K562 (cell line): ENCODE measurements at regions not wholly inside any gene's neighbourhood (a gene's known extent, or its start where the extent isn't known, plus 50 kb on each side); places are given as distances from the start of the nearest gene placed in this dataset.

Experiments used
- DPF2 ChIP-seq: fragments of 450-650 bp; IDR thresholded peaks from 2 replicates; pipeline ENCODE4 v1.6.1; 2016
- PBX2 ChIP-seq, 2 experiments: IDR thresholded peaks in 1 of 2; conservative IDR thresholded peaks in 1 of 2; 2 replicates each; pipeline ENCODE4 v1.6.1; 2016; ENCODE audit warnings: low read depth in 2 of 2, mild to moderate bottlenecking in 1 of 2, missing compliant biosample characterization in 1 of 2, missing genetic modification characterization in 1 of 2, moderate library complexity in 1 of 2
- RAD21 ChIP-seq, 2 experiments: fragments of 250-450 bp in 1 of 2; fragments of 450-650 bp in 1 of 2; sonication (Bioruptor Pico) in 1 of 2; formaldehyde crosslinking in 1 of 2; IDR thresholded peaks in 1 of 2; conservative IDR thresholded peaks in 1 of 2; 2 replicates each; pipeline versions ENCODE4 v1.4.0 to v1.8.0; 2020 to 2022; ENCODE audit warnings: mild to moderate bottlenecking in 2 of 2, moderate library complexity in 1 of 2
- ZNF518B ChIP-seq: fragments of 250-450 bp; sonication (Bioruptor Pico); IDR thresholded peaks from 2 replicates; pipeline ENCODE4 v1.5.0; 2021; ENCODE audit warnings: mild to moderate bottlenecking, moderate library complexity
- TF ChIP-seq, protein P1 (sequence below): fragments of 450-650 bp; formaldehyde crosslinking; IDR thresholded peaks from 2 replicates; pipeline ENCODE4 v1.4.0; 2020; ENCODE audit warnings: mild to moderate bottlenecking, moderate library complexity
- TF ChIP-seq, protein P2 (sequence below): fragments of 250-450 bp; sonication (Bioruptor Pico); IDR thresholded peaks from 2 replicates; pipeline ENCODE4 v1.4.0; 2020

- TF ChIP-seq ZNF518B (CRISPR knock-in tag) (no peak), RAD21 (CRISPR knock-in tag; conservative IDR thresholded peaks at IDR 0.05 in 1 of 2, IDR thresholded peaks at IDR 0.05 in 1 of 2) (0 out of 4 replicates have a peak, but pooled peaks of 1 of the 2 experiments have one; percentile 4), PBX2 (CRISPR knock-in tag; IDR thresholded peaks at IDR 0.05; ENCODE audit: low read depth) (no peak), PBX2 (tag; conservative IDR thresholded peaks at IDR 0.05; ENCODE audit: low read depth) (peak; percentile 45; the same call in 1 of the 2 replicates), DPF2 (peak; percentile 19; the same call in 1 of the 2 replicates)
- TF ChIP-seq, protein P1, sequence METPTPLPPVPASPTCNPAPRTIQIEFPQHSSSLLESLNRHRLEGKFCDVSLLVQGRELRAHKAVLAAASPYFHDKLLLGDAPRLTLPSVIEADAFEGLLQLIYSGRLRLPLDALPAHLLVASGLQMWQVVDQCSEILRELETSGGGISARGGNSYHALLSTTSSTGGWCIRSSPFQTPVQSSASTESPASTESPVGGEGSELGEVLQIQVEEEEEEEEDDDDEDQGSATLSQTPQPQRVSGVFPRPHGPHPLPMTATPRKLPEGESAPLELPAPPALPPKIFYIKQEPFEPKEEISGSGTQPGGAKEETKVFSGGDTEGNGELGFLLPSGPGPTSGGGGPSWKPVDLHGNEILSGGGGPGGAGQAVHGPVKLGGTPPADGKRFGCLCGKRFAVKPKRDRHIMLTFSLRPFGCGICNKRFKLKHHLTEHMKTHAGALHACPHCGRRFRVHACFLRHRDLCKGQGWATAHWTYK (CRISPR knock-in tag): 0 out of 2 replicates have a peak, but pooled peaks have one; percentile 52
- TF ChIP-seq, protein P2, sequence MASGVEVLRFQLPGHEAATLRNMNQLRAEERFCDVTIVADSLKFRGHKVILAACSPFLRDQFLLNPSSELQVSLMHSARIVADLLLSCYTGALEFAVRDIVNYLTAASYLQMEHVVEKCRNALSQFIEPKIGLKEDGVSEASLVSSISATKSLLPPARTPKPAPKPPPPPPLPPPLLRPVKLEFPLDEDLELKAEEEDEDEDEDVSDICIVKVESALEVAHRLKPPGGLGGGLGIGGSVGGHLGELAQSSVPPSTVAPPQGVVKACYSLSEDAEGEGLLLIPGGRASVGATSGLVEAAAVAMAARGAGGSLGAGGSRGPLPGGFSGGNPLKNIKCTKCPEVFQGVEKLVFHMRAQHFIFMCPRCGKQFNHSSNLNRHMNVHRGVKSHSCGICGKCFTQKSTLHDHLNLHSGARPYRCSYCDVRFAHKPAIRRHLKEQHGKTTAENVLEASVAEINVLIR (CRISPR knock-in tag): 0 out of 2 replicates have a peak, but pooled peaks have one; percentile 18
- TF ChIP-seq, all 486 proteins: peak for 11
Observed at GRCh38 chr1:224042557-224043118, 71.3 kb upstream of the FBXO28 start (continued).
